Erythroblast (primary cell): ENCODE measurements at regions not wholly inside any gene's neighbourhood (a gene's known extent, or its start where the extent isn't known, plus 50 kb on each side); places are given as distances from the start of the nearest gene placed in this dataset.

Experiments used
- GATA1 ChIP-seq: IDR thresholded peaks from 2 replicates; pipeline ENCODE4 v1.6.1; 2011; ENCODE audit warnings: low read depth, mild to moderate bottlenecking, control low read depth, low read length, moderate library complexity
- POLR2A ChIP-seq: IDR thresholded peaks from 2 replicates; pipeline ENCODE4 v1.6.1; 2011; ENCODE audit warnings: mild to moderate bottlenecking, low read length

DNA sequence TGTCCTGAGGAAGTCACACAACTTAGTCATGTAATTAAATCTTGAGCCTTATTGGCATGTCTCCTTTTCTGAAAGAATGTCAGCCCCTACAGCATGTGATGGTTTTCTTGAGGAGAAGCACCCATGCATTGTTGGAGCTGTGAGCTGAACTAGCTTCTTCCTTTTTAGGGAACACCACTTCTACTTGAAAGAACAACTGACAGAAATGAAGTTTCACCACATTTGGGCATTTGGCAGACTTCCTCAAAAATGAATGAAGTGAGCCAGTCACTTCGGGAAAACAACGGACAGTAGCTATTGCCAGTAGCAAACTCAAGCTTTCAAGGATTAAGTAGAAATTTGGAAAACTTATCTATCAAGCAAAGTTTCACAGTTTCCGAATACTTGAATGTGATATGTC is 1351.3 kb downstream of the EFNB2 start:
- TF ChIP-seq POLR2A (no peak), GATA1 (no peak)
